ENCODE measurements at regions not wholly inside any gene's neighbourhood (a gene's known extent, or its start where the extent isn't known, plus 50 kb on each side); places are given as distances from the start of the nearest gene placed in this dataset.

- DNase-seq (ENCODE audit: low read depth) = no peak
- H3K4me3 ChIP-seq (ENCODE audit: low read length) = no peak overlapping the region
- no peak for TF ChIP-seq CTCF (conservative IDR thresholded peaks at IDR 0.05; ENCODE audit: low read depth, low read length)
These were observed 661.4 kb downstream of the MRPL39 start for GRCh38 chr21:24945910-24946309.

- no peak for TF ChIP-seq CTCF (conservative IDR thresholded peaks at IDR 0.05; ENCODE audit: low read depth, low read length)
- DNase-seq (ENCODE audit: low read depth) = peak; percentile 27
- H3K4me3 ChIP-seq (ENCODE audit: low read length) = no peak overlapping the region
These were observed 665.7 kb downstream of the MRPL39 start for GRCh38 chr21:24941316-24942185.

- TF ChIP-seq CTCF (conservative IDR thresholded peaks at IDR 0.05; ENCODE audit: low read depth, low read length) = no peak
- DNase-seq (ENCODE audit: low read depth) = no peak
- H3K4me3 ChIP-seq (ENCODE audit: low read length) = no peak overlapping the region
These were observed 668.0 kb downstream of the MRPL39 start for GRCh38 chr21:24939291-24939690.

GRCh38 chr21:24938573-24938972 is 668.7 kb downstream of the MRPL39 start:
- no peak for DNase-seq (ENCODE audit: low read depth)
- H3K4me3 ChIP-seq (ENCODE audit: low read length) = no peak overlapping the region
- no peak for TF ChIP-seq CTCF (conservative IDR thresholded peaks at IDR 0.05; ENCODE audit: low read depth, low read length)

GRCh38 chr21:24935991-24936390 is 671.3 kb downstream of the MRPL39 start:
- TF ChIP-seq CTCF (conservative IDR thresholded peaks at IDR 0.05; ENCODE audit: low read depth, low read length) = no peak
- no peak for DNase-seq (ENCODE audit: low read depth)
- H3K4me3 ChIP-seq (ENCODE audit: low read length) = no peak overlapping the region

GRCh38 chr21:24910591-24910990 is 696.7 kb downstream of the MRPL39 start:
- no peak overlapping the region for H3K4me3 ChIP-seq (ENCODE audit: low read length)
- no peak for DNase-seq (ENCODE audit: low read depth)
- no peak for TF ChIP-seq CTCF (conservative IDR thresholded peaks at IDR 0.05; ENCODE audit: low read depth, low read length)

DNA sequence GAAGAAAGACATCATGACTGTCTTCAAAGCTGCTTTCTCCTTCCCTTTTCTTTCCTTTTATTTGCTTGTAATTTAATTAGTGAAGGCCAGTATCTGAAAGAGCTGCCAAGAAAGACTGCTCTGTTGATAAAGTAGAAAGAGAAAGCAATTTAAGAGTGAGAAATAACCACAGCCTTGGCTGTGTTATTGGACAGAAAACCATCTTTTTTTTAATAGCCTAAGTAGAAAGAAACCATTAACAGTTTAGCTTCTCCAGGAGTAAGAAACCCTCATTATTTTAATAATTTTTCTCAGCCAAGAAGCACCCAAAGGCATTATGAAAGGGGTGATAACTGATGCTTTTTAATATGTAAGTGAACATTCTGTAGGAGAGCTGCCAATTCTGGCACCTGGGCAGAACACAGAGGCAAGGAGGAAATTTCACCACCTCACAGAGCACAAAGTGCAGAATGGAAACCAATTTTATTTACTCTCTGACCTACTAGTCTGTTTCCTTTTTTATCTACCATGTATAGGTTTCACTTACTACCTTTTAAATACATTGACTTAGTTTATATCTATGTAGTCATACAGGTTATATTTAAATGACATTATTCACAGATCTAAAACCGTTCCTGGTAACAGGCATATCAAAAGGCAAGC is 703.2 kb downstream of the MRPL39 start:
- no peak for TF ChIP-seq CTCF (conservative IDR thresholded peaks at IDR 0.05; ENCODE audit: low read depth, low read length)
- no peak overlapping the region for H3K4me3 ChIP-seq (ENCODE audit: low read length)
- DNase-seq (ENCODE audit: low read depth) = no peak

All from retinal pigment epithelial cell (primary cell).